ENCODE measurements at regions not wholly inside any gene's neighbourhood (a gene's known extent, or its start where the extent isn't known, plus 50 kb on each side); places are given as distances from the start of the nearest gene placed in this dataset.

GRCh38 chr2:172225786-172226185 lies 123.1 kb upstream of the DLX2 start:
- Histone ChIP-seq H3K9me3 (ENCODE audit: insufficient read depth, low read depth, low read length) (no peaks in the 10 kb centered on the region), H2AFZ (ENCODE audit: insufficient read depth, low read length, poor library complexity) (no peak overlapping the region), H4K8ac (ENCODE audit: low read depth, low read length) (no peak overlapping the region), H3K4me1 (ENCODE audit: control insufficient read depth in 1 of 2, insufficient read depth in 2 of 2, low read length in 2 of 2) (peaks cover 7% of the 10 kb centered on the region in 2 experiments), H3K18ac (ENCODE audit: low read length) (no peak overlapping the region), H4K12ac (ENCODE audit: low read depth, low read length) (no peak overlapping the region), H3K14ac (ENCODE audit: low read length) (no peak overlapping the region), H3K4me3 (ENCODE audit: low read depth, low read length) (no peak overlapping the region), H3K36me3 (ENCODE audit: control insufficient read depth in 1 of 2, insufficient read depth in 2 of 2, low read length in 2 of 2) (no peaks in the 10 kb centered on the region), H3K4ac (ENCODE audit: low read depth, low read length) (no peak overlapping the region), H3K79me2 (ENCODE audit: control insufficient read depth, insufficient read depth, low read length, poor library complexity) (no peaks in the 10 kb centered on the region), H4K91ac (ENCODE audit: low read depth, low read length) (no peak overlapping the region), H3K27ac (ENCODE audit: low read depth, low read length) (no peak overlapping the region), H3K27me3 (ENCODE audit: insufficient read depth, low read length) (no peaks in the 10 kb centered on the region), H3K23ac (ENCODE audit: low read length) (no peak overlapping the region), H2BK120ac (ENCODE audit: insufficient read depth, low read length, poor library complexity) (no peak overlapping the region), H3K4me2 (ENCODE audit: low read length) (no peak overlapping the region), H2AK5ac (ENCODE audit: low read length) (no peak overlapping the region), H3K79me1 (ENCODE audit: low read length) (no peaks in the 10 kb centered on the region), H2BK12ac (ENCODE audit: low read length) (no peak overlapping the region), H2BK5ac (ENCODE audit: low read depth, low read length, poor library complexity) (no peak overlapping the region), H3K9ac (ENCODE audit: low read length) (no peak overlapping the region)
- no peak for DNase-seq
- no CpG with 5 or more reads among the region's 3 CpGs for WGBS (ENCODE audit: extremely low coverage, insufficient coverage, insufficient read length)

GRCh38 chr2:172226244-172227061 lies 123.8 kb upstream of the DLX2 start:
- no peak overlapping the region for H3K23ac ChIP-seq (ENCODE audit: low read length)
- H3K4me1 ChIP-seq (ENCODE audit: control insufficient read depth in 1 of 2, insufficient read depth in 2 of 2, low read length in 2 of 2), result peaks cover 9 to 10% of the 10 kb centered on the region in 2 experiments
- no peak overlapping the region for H3K18ac ChIP-seq (ENCODE audit: low read length)
- no peak overlapping the region for H4K91ac ChIP-seq (ENCODE audit: low read depth, low read length)
- H3K36me3 ChIP-seq (ENCODE audit: control insufficient read depth in 1 of 2, insufficient read depth in 2 of 2, low read length in 2 of 2), result no peaks in the 10 kb centered on the region
- H3K27ac ChIP-seq (ENCODE audit: low read depth, low read length), result no peak overlapping the region
- H3K27me3 ChIP-seq (ENCODE audit: insufficient read depth, low read length), result no peaks in the 10 kb centered on the region
- no peak overlapping the region for H4K12ac ChIP-seq (ENCODE audit: low read depth, low read length)
- no peak overlapping the region for H3K4ac ChIP-seq (ENCODE audit: low read depth, low read length)
- H3K9ac ChIP-seq (ENCODE audit: low read length), result no peak overlapping the region
- no peak overlapping the region for H4K8ac ChIP-seq (ENCODE audit: low read depth, low read length)
- no peaks in the 10 kb centered on the region for H3K79me1 ChIP-seq (ENCODE audit: low read length)
- no peaks in the 10 kb centered on the region for H3K9me3 ChIP-seq (ENCODE audit: insufficient read depth, low read depth, low read length)
- H2BK120ac ChIP-seq (ENCODE audit: insufficient read depth, low read length, poor library complexity), result no peak overlapping the region
- WGBS (ENCODE audit: extremely low coverage, insufficient coverage, insufficient read length), result no CpG with 5 or more reads among the region's 9 CpGs
- H2BK5ac ChIP-seq (ENCODE audit: low read depth, low read length, poor library complexity), result no peak overlapping the region
- no peak overlapping the region for H3K4me2 ChIP-seq (ENCODE audit: low read length)
- peak in 1 of 2 donors; percentile 57 for DNase-seq
- H3K4me3 ChIP-seq (ENCODE audit: low read depth, low read length), result no peak overlapping the region
- H2AFZ ChIP-seq (ENCODE audit: insufficient read depth, low read length, poor library complexity), result no peak overlapping the region
- H2BK12ac ChIP-seq (ENCODE audit: low read length), result no peak overlapping the region
- H2AK5ac ChIP-seq (ENCODE audit: low read length), result no peak overlapping the region
- H3K79me2 ChIP-seq (ENCODE audit: control insufficient read depth, insufficient read depth, low read length, poor library complexity), result no peaks in the 10 kb centered on the region
- H3K14ac ChIP-seq (ENCODE audit: low read length), result no peak overlapping the region

GRCh38 chr2:172227719-172228118 lies 125.0 kb upstream of the DLX2 start:
- no peak overlapping the region for H3K18ac ChIP-seq (ENCODE audit: low read length)
- no peak overlapping the region for H3K23ac ChIP-seq (ENCODE audit: low read length)
- H3K4me1 ChIP-seq (ENCODE audit: control insufficient read depth in 1 of 2, insufficient read depth in 2 of 2, low read length in 2 of 2), result peaks cover 13 to 14% of the 10 kb centered on the region in 2 experiments
- no peak overlapping the region for H3K27ac ChIP-seq (ENCODE audit: low read depth, low read length)
- H3K9me3 ChIP-seq (ENCODE audit: insufficient read depth, low read depth, low read length), result no peaks in the 10 kb centered on the region
- no peak overlapping the region for H4K8ac ChIP-seq (ENCODE audit: low read depth, low read length)
- no peak overlapping the region for H2BK120ac ChIP-seq (ENCODE audit: insufficient read depth, low read length, poor library complexity)
- no peak overlapping the region for H3K4me2 ChIP-seq (ENCODE audit: low read length)
- no peaks in the 10 kb centered on the region for H3K36me3 ChIP-seq (ENCODE audit: control insufficient read depth in 1 of 2, insufficient read depth in 2 of 2, low read length in 2 of 2)
- H3K79me1 ChIP-seq (ENCODE audit: low read length), result no peaks in the 10 kb centered on the region
- no peak overlapping the region for H4K91ac ChIP-seq (ENCODE audit: low read depth, low read length)
- no peak overlapping the region for H3K14ac ChIP-seq (ENCODE audit: low read length)
- H2AK5ac ChIP-seq (ENCODE audit: low read length), result no peak overlapping the region
- no peaks in the 10 kb centered on the region for H3K27me3 ChIP-seq (ENCODE audit: insufficient read depth, low read length)
- no peak overlapping the region for H4K12ac ChIP-seq (ENCODE audit: low read depth, low read length)
- WGBS (ENCODE audit: extremely low coverage, insufficient coverage, insufficient read length), result no CpG with 5 or more reads among the region's 4 CpGs
- H2AFZ ChIP-seq (ENCODE audit: insufficient read depth, low read length, poor library complexity), result no peak overlapping the region
- H2BK5ac ChIP-seq (ENCODE audit: low read depth, low read length, poor library complexity), result no peak overlapping the region
- peak; percentile 53 to 79 for DNase-seq
- H3K4me3 ChIP-seq (ENCODE audit: low read depth, low read length), result no peak overlapping the region
- H3K4ac ChIP-seq (ENCODE audit: low read depth, low read length), result no peak overlapping the region
- no peak overlapping the region for H2BK12ac ChIP-seq (ENCODE audit: low read length)
- no peak overlapping the region for H3K9ac ChIP-seq (ENCODE audit: low read length)
- no peaks in the 10 kb centered on the region for H3K79me2 ChIP-seq (ENCODE audit: control insufficient read depth, insufficient read depth, low read length, poor library complexity)

GRCh38 chr2:172228177-172228808 lies 125.6 kb upstream of the DLX2 start:
- Histone ChIP-seq H3K79me1 (ENCODE audit: low read length) (no peaks in the 10 kb centered on the region), H2BK5ac (ENCODE audit: low read depth, low read length, poor library complexity) (no peak overlapping the region), H4K91ac (ENCODE audit: low read depth, low read length) (no peak overlapping the region), H3K18ac (ENCODE audit: low read length) (no peak overlapping the region), H3K9ac (ENCODE audit: low read length) (no peak overlapping the region), H2BK12ac (ENCODE audit: low read length) (no peak overlapping the region), H4K8ac (ENCODE audit: low read depth, low read length) (no peak overlapping the region), H2BK120ac (ENCODE audit: insufficient read depth, low read length, poor library complexity) (no peak overlapping the region), H3K27me3 (ENCODE audit: insufficient read depth, low read length) (no peaks in the 10 kb centered on the region), H3K9me3 (ENCODE audit: insufficient read depth, low read depth, low read length) (no peaks in the 10 kb centered on the region), H3K23ac (ENCODE audit: low read length) (no peak overlapping the region), H3K36me3 (ENCODE audit: control insufficient read depth in 1 of 2, insufficient read depth in 2 of 2, low read length in 2 of 2) (no peaks in the 10 kb centered on the region), H3K4me2 (ENCODE audit: low read length) (no peak overlapping the region), H2AFZ (ENCODE audit: insufficient read depth, low read length, poor library complexity) (no peak overlapping the region), H3K27ac (ENCODE audit: low read depth, low read length) (no peak overlapping the region), H3K4me3 (ENCODE audit: low read depth, low read length) (no peak overlapping the region), H3K79me2 (ENCODE audit: control insufficient read depth, insufficient read depth, low read length, poor library complexity) (no peaks in the 10 kb centered on the region), H3K4me1 (ENCODE audit: control insufficient read depth in 1 of 2, insufficient read depth in 2 of 2, low read length in 2 of 2) (peaks cover 13 to 14% of the 10 kb centered on the region in 2 experiments), H2AK5ac (ENCODE audit: low read length) (no peak overlapping the region), H3K14ac (ENCODE audit: low read length) (no peak overlapping the region), H4K12ac (ENCODE audit: low read depth, low read length) (no peak overlapping the region), H3K4ac (ENCODE audit: low read depth, low read length) (no peak overlapping the region)
- DNase-seq, result peak; percentile 37 to 64
- WGBS (ENCODE audit: extremely low coverage, insufficient coverage, insufficient read length), result no CpG with 5 or more reads among the region's 10 CpGs
